Activated T-helper 2 cell treated with anti-CD3 and anti-CD28 coated beads, Interferon-gamma antibody, Interleukin-2, Interleukin-4, amounts not matched to agents 10 μg/mL and 5 μg/mL and 100 μg/mL, durations not matched to agents 14 hours and 24 hours and 36 hours (primary cell): ENCODE measurements at regions not wholly inside any gene's neighbourhood (a gene's known extent, or its start where the extent isn't known, plus 50 kb on each side); places are given as distances from the start of the nearest gene placed in this dataset.

ENCODE experiments used
- DNase-seq: peaks from one replicate; pipeline ENCODE4 v3.0.0; 2021; ENCODE audit warnings: low spot score
- H3K27ac Mint-ChIP-seq: one replicate; pipeline ENCODE4 v1.8.0; 2021; ENCODE audit warnings: mixed read lengths
- H3K27me3 Mint-ChIP-seq: one replicate; pipeline ENCODE4 v1.8.0; 2021; ENCODE audit warnings: low read depth, mixed read lengths
- H3K36me3 Mint-ChIP-seq: one replicate; pipeline ENCODE4 v1.8.0; 2021; ENCODE audit warnings: low read depth, mixed read lengths
- H3K4me1 Mint-ChIP-seq: one replicate; pipeline ENCODE4 v1.8.0; 2021; ENCODE audit warnings: low read depth, mixed read lengths
- H3K4me3 Mint-ChIP-seq: one replicate; pipeline ENCODE4 v1.8.0; 2021; ENCODE audit warnings: low read depth, mild to moderate bottlenecking, moderate library complexity, mixed read lengths
- H3K9me3 Mint-ChIP-seq: one replicate; pipeline ENCODE4 v1.8.0; 2021; ENCODE audit warnings: mixed read lengths
- intact Hi-C: fragments of 100-400 bp; cut with micrococcal nuclease; formaldehyde crosslinking; loops from one replicate; pipeline ENCODE4 v1.15.1; 2023

GRCh38 chr1:59051007-59051406 is 245.9 kb upstream of the FGGY start:
- H3K27me3 Mint-ChIP-seq: no peaks in the 10 kb centered on the region
- no peak for DNase-seq
- no peak overlapping the region for H3K4me3 Mint-ChIP-seq
- intact Hi-C loops: no loop called here
- peaks cover 5% of the 10 kb centered on the region for H3K36me3 Mint-ChIP-seq
- H3K27ac Mint-ChIP-seq: no peak overlapping the region
- H3K9me3 Mint-ChIP-seq: no peaks in the 10 kb centered on the region
- peaks cover 29% of the 10 kb centered on the region for H3K4me1 Mint-ChIP-seq

- Mint-ChIP-seq H3K27me3 (no peaks in the 10 kb centered on the region), H3K9me3 (no peaks in the 10 kb centered on the region), H3K27ac (no peak overlapping the region), H3K36me3 (peaks cover 5% of the 10 kb centered on the region), H3K4me3 (no peak overlapping the region), H3K4me1 (peaks cover 17% of the 10 kb centered on the region)
- intact Hi-C loops: no loop called here
- no peak for DNase-seq
Observed at GRCh38 chr1:59052166-59052590, 244.7 kb upstream of the FGGY start.

GRCh38 chr1:59054172-59054571 is 242.7 kb upstream of the FGGY start:
- Mint-ChIP-seq H3K4me3 (no peak overlapping the region), H3K9me3 (no peaks in the 10 kb centered on the region), H3K27ac (no peak overlapping the region), H3K36me3 (no peaks in the 10 kb centered on the region), H3K4me1 (peaks cover 6% of the 10 kb centered on the region), H3K27me3 (no peaks in the 10 kb centered on the region)
- DNase-seq: no peak
- intact Hi-C loops: no loop called here

GRCh38 chr1:59055908-59056719 is 240.8 kb upstream of the FGGY start:
- no peak for DNase-seq
- Mint-ChIP-seq H3K4me1 (peaks cover 4% of the 10 kb centered on the region), H3K9me3 (no peaks in the 10 kb centered on the region), H3K4me3 (no peak overlapping the region), H3K27me3 (no peaks in the 10 kb centered on the region), H3K36me3 (no peaks in the 10 kb centered on the region), H3K27ac (no peak overlapping the region)
- intact Hi-C loops: no loop called here

GRCh38 chr1:59057211-59057694 is 239.6 kb upstream of the FGGY start:
- H3K4me3 Mint-ChIP-seq: no peak overlapping the region
- no peaks in the 10 kb centered on the region for H3K36me3 Mint-ChIP-seq
- H3K27me3 Mint-ChIP-seq: no peaks in the 10 kb centered on the region
- no peak overlapping the region for H3K27ac Mint-ChIP-seq
- no peak for DNase-seq
- peaks cover 8% of the 10 kb centered on the region for H3K4me1 Mint-ChIP-seq
- no peaks in the 10 kb centered on the region for H3K9me3 Mint-ChIP-seq
- intact Hi-C loops: no loop called here

GRCh38 chr1:59057796-59058195 is 239.1 kb upstream of the FGGY start:
- no peaks in the 10 kb centered on the region for H3K27me3 Mint-ChIP-seq
- H3K27ac Mint-ChIP-seq: no peak overlapping the region
- intact Hi-C loops: no loop called here
- no peaks in the 10 kb centered on the region for H3K9me3 Mint-ChIP-seq
- H3K36me3 Mint-ChIP-seq: no peaks in the 10 kb centered on the region
- peaks cover 9% of the 10 kb centered on the region for H3K4me1 Mint-ChIP-seq
- no peak overlapping the region for H3K4me3 Mint-ChIP-seq
- no peak for DNase-seq

GRCh38 chr1:59058665-59059439 is 238.0 kb upstream of the FGGY start:
- peaks cover 19% of the 10 kb centered on the region for H3K4me1 Mint-ChIP-seq
- H3K27me3 Mint-ChIP-seq: no peaks in the 10 kb centered on the region
- no peak overlapping the region for H3K4me3 Mint-ChIP-seq
- no peak overlapping the region for H3K27ac Mint-ChIP-seq
- H3K9me3 Mint-ChIP-seq: no peaks in the 10 kb centered on the region
- intact Hi-C loops: no loop called here
- no peaks in the 10 kb centered on the region for H3K36me3 Mint-ChIP-seq
- no peak for DNase-seq

GRCh38 chr1:59061876-59062275 is 235.0 kb upstream of the FGGY start:
- H3K9me3 Mint-ChIP-seq: peaks cover 4% of the 10 kb centered on the region
- peaks cover 29% of the 10 kb centered on the region for H3K4me1 Mint-ChIP-seq
- intact Hi-C loops: no loop called here
- H3K27ac Mint-ChIP-seq: no peak overlapping the region
- H3K27me3 Mint-ChIP-seq: no peaks in the 10 kb centered on the region
- no peak overlapping the region for H3K4me3 Mint-ChIP-seq
- H3K36me3 Mint-ChIP-seq: peaks cover 3% of the 10 kb centered on the region
- DNase-seq: no peak

GRCh38 chr1:59062743-59063142 is 234.2 kb upstream of the FGGY start:
- DNase-seq: no peak
- Mint-ChIP-seq H3K27ac (peak overlapping the region; percentile 39), H3K4me1 (peaks cover 29% of the 10 kb centered on the region), H3K27me3 (no peaks in the 10 kb centered on the region), H3K36me3 (peaks cover 3% of the 10 kb centered on the region), H3K9me3 (peaks cover 4% of the 10 kb centered on the region), H3K4me3 (no peak overlapping the region)
- intact Hi-C loops: no loop called here

- H3K4me1 Mint-ChIP-seq: peaks cover 29% of the 10 kb centered on the region
- H3K9me3 Mint-ChIP-seq: peaks cover 4% of the 10 kb centered on the region
- intact Hi-C loops: no loop called here
- H3K36me3 Mint-ChIP-seq: peaks cover 3% of the 10 kb centered on the region
- no peak for DNase-seq
- H3K27me3 Mint-ChIP-seq: no peaks in the 10 kb centered on the region
- peak overlapping the region; percentile 64 for H3K27ac Mint-ChIP-seq
- no peak overlapping the region for H3K4me3 Mint-ChIP-seq
Observed at GRCh38 chr1:59063501-59063900, 233.4 kb upstream of the FGGY start.

GRCh38 chr1:59064592-59064991 is 232.3 kb upstream of the FGGY start:
- DNase-seq: no peak
- H3K9me3 Mint-ChIP-seq: peaks cover 4% of the 10 kb centered on the region
- H3K27ac Mint-ChIP-seq: no peak overlapping the region
- intact Hi-C loops: no loop called here
- H3K36me3 Mint-ChIP-seq: peaks cover 3% of the 10 kb centered on the region
- H3K27me3 Mint-ChIP-seq: no peaks in the 10 kb centered on the region
- H3K4me3 Mint-ChIP-seq: no peak overlapping the region
- peaks cover 29% of the 10 kb centered on the region for H3K4me1 Mint-ChIP-seq

- DNase-seq: no peak
- Mint-ChIP-seq H3K9me3 (peaks cover 4% of the 10 kb centered on the region), H3K4me1 (peaks cover 37% of the 10 kb centered on the region), H3K36me3 (peaks cover 6% of the 10 kb centered on the region), H3K27me3 (no peaks in the 10 kb centered on the region), H3K4me3 (no peak overlapping the region), H3K27ac (no peak overlapping the region)
- intact Hi-C loops: no loop called here
Observed at GRCh38 chr1:59066236-59066635, 230.7 kb upstream of the FGGY start.

- peaks cover 5% of the 10 kb centered on the region for H3K9me3 Mint-ChIP-seq
- no peak for DNase-seq
- peaks cover 23% of the 10 kb centered on the region for H3K4me1 Mint-ChIP-seq
- H3K36me3 Mint-ChIP-seq: peaks cover 14% of the 10 kb centered on the region
- H3K4me3 Mint-ChIP-seq: no peak overlapping the region
- no peaks in the 10 kb centered on the region for H3K27me3 Mint-ChIP-seq
- H3K27ac Mint-ChIP-seq: peak overlapping the region; percentile 44
- intact Hi-C loops: loop anchor here (5.0 kb wide), 1 partner anchor 57 kb away; no protein-coding TSS in a partner anchor
Observed at GRCh38 chr1:59070610-59071009, 226.3 kb upstream of the FGGY start.
